ENCODE measurements at regions not wholly inside any gene's neighbourhood (a gene's known extent, or its start where the extent isn't known, plus 50 kb on each side); places are given as distances from the start of the nearest gene placed in this dataset.

DNA sequence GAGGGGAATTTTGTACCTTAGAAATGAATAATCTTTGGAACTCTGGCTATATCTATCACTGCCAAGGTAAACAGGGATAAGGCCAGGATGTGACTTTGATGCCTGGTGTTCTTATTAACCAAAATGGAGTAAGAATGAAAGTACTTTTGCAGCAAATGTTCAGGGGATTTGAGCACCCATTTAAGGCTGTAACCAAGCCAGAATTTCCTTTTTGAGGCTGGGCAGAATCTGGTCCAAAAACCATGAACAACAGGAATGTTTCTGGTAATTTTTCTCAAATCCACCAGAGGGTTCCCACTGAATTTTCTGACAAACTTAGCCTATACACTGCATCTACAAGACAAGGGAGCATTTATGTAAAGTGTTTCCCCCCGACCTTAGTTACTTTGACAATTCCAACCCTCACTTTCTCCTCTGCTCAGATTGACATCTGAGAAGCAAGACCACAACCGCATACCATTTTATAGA lies 120.6 kb downstream of the BAMBI start:
- ATAC-seq: peak in 2 of 4 donors; percentile 21 to 40
- no peak overlapping the region for H3K27ac ChIP-seq
- peaks cover 0 to 10% (median 0%) of the 10 kb centered on the region in 12 donors for H3K4me1 ChIP-seq
- H3K9me3 ChIP-seq: no peaks in the 10 kb centered on the region
- peak in 1 of 12 donors; percentile 9 for TF ChIP-seq CTCF (IDR thresholded peaks at IDR 0.05)
- TF ChIP-seq POLR2A (IDR thresholded peaks at IDR 0.05): no peak
- intact Hi-C loops (cut with DNase I): no loop called here
- 65 to 70% (median 67%) methylated on average over 2 of the region's 2 CpGs for WGBS, 4 donors
- no peak overlapping the region for H3K4me3 ChIP-seq
- DNase-seq: no peak
- H3K27me3 ChIP-seq: no peaks in the 10 kb centered on the region
- H3K36me3 ChIP-seq: no peaks in the 10 kb centered on the region

DNA sequence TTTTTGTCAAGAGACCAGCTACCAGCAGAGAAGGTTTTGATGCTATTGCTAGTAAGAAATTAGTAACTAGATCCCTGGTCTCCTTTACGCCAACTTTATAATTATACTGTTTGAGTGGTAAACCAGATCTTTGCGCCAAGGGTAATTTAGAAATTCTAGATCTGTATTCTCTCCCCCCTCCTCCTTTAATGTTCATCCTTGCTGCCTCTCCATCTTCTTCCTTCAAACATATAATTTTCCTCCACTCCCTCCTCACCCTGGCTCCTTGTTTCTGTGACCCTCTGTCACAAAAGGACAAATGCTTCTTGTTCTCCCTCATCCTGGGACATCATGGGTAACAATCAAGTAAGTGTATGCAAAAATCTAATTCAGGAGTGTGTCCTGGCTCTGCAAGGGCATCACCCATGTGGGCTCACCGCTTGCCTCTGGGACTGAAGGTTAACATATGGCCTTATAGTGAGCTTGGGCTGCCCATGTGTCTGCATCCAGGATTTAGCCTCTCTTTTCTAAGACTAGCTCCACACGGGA lies 121.2 kb downstream of the BAMBI start:
- 89 to 96% (median 93%) methylated on average over 4 of the region's 4 CpGs for WGBS, 4 donors
- no peaks in the 10 kb centered on the region for H3K36me3 ChIP-seq
- no peak overlapping the region for H3K27ac ChIP-seq
- intact Hi-C loops (cut with DNase I): no loop called here
- TF ChIP-seq POLR2A (IDR thresholded peaks at IDR 0.05) (no peak), CTCF (IDR thresholded peaks at IDR 0.05) (no peak)
- DNase-seq (no peak), ATAC-seq (no peak)
- H3K4me1 ChIP-seq: peaks cover 0 to 10% (median 0%) of the 10 kb centered on the region in 12 donors
- no peaks in the 10 kb centered on the region for H3K9me3 ChIP-seq
- no peaks in the 10 kb centered on the region for H3K27me3 ChIP-seq
- no peak overlapping the region for H3K4me3 ChIP-seq

- intact Hi-C loops (cut with DNase I): no loop called here
- no peak for ATAC-seq
- TF ChIP-seq CTCF (IDR thresholded peaks at IDR 0.05) (no peak), POLR2A (IDR thresholded peaks at IDR 0.05) (no peak)
These were observed 121.6 kb downstream of the BAMBI start for GRCh38 chr10:28798964-28799363.

DNA sequence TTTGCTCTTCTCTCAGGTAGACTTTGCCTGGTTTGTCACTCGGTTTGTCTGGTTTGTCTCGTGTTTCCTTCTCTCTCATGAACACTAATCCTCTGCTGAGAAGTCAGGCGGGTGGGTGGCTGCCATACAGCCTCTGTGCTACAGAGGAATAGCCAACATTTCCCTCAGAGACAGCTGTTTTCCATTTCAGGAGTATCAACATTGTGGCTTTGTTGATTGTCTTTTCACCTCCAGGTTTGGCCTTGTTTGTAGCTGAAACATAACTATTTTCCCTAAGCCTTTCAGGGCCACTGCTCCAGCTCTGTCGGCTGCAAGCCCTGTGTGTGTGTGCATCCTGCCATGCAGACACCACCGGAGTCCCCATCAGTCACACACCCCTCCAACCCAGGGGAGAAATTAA lies 122.8 kb downstream of the BAMBI start:
- no peak for DNase-seq
- Histone ChIP-seq H3K4me3 (no peak overlapping the region), H3K4me1 (peaks cover 0 to 10% (median 0%) of the 10 kb centered on the region in 12 donors), H3K27me3 (no peaks in the 10 kb centered on the region), H3K27ac (no peak overlapping the region), H3K36me3 (no peaks in the 10 kb centered on the region), H3K9me3 (no peaks in the 10 kb centered on the region)
- 52 to 74% (median 64%) methylated on average over 5 of the region's 5 CpGs for WGBS, 4 donors
- intact Hi-C loops (cut with DNase I): loop anchor here in 4 of 10 donors (10.0 kb wide), 4 partner anchors 85 to 335 kb away; partner anchors contain the start of gene BAMBI (in 1 of the 4)
- ATAC-seq: no peak
- no peak for TF ChIP-seq CTCF (IDR thresholded peaks at IDR 0.05)
- no peak for TF ChIP-seq POLR2A (IDR thresholded peaks at IDR 0.05)

More at GRCh38 chr10:28798964-28799363, 121.6 kb downstream of the BAMBI start:
- Histone ChIP-seq H3K27ac (no peak overlapping the region), H3K9me3 (no peaks in the 10 kb centered on the region), H3K36me3 (no peaks in the 10 kb centered on the region), H3K4me1 (peaks cover 0 to 10% (median 0%) of the 10 kb centered on the region in 12 donors), H3K4me3 (no peak overlapping the region), H3K27me3 (no peaks in the 10 kb centered on the region)
- 94 to 100% (median 97%) methylated on average over 2 of the region's 2 CpGs for WGBS, 4 donors
- DNase-seq: no peak

Data from heart left ventricle (tissue), 16 donors.